Stimulated activated naive B cell treated with anti-CD40 and anti-IgM and Interleukin-4, amounts not matched to agents 10 μg/mL and 1 μg/mL and 100 μg/mL, for 72 hours (primary cell): ENCODE measurements at regions not wholly inside any gene's neighbourhood (a gene's known extent, or its start where the extent isn't known, plus 50 kb on each side); places are given as distances from the start of the nearest gene placed in this dataset.

ENCODE experiments used
- ATAC-seq, 2 donors: fragments of 150-1000 bp; cut with Tn5 transposase; replicated peaks; 2 replicates each; pipeline ENCODE4 v1.10.0; 2021; ENCODE audit warnings: moderate library complexity in 1 of 2
- DNase-seq: peaks from one replicate; pipeline ENCODE4 v3.0.0; 2021
- H3K27ac Mint-ChIP-seq: one replicate; pipeline ENCODE4 v1.8.0; 2022; ENCODE audit warnings: mild to moderate bottlenecking, mixed read lengths
- H3K27me3 Mint-ChIP-seq, 2 donors: one replicate each; pipeline ENCODE4 v1.8.0; 2022; ENCODE audit warnings: mixed read lengths in 2 of 2
- H3K36me3 Mint-ChIP-seq, 2 donors: one replicate each; pipeline ENCODE4 v1.8.0; 2022; ENCODE audit warnings: mixed read lengths in 2 of 2, mild to moderate bottlenecking in 1 of 2
- H3K4me1 Mint-ChIP-seq, 2 donors: one replicate each; pipeline ENCODE4 v1.8.0; 2022; ENCODE audit warnings: mixed read lengths in 2 of 2, mild to moderate bottlenecking in 1 of 2
- H3K4me3 Mint-ChIP-seq, 2 donors: one replicate each; pipeline ENCODE4 v1.8.0; 2022; ENCODE audit warnings: mild to moderate bottlenecking in 2 of 2, mixed read lengths in 2 of 2, moderate library complexity in 1 of 2
- H3K9me3 Mint-ChIP-seq, 2 donors: one replicate each; pipeline ENCODE4 v1.8.0; 2022; ENCODE audit warnings: mixed read lengths in 2 of 2, mild to moderate bottlenecking in 1 of 2

GRCh38 chr17:79183293-79184158 is 108.9 kb downstream of the ENGASE start:
- Mint-ChIP-seq H3K36me3 (no peaks in the 10 kb centered on the region), H3K4me3 (peak overlapping the region; percentile 71 to 78)

GRCh38 chr17:79183043-79183292 is 108.3 kb downstream of the ENGASE start:
- Mint-ChIP-seq H3K9me3 (no peaks in the 10 kb centered on the region), H3K36me3 (no peaks in the 10 kb centered on the region), H3K4me1 (peaks cover 5 to 12% of the 10 kb centered on the region in 2 donors), H3K27ac (no peak overlapping the region), H3K27me3 (peaks cover 62 to 63% of the 10 kb centered on the region in 2 donors), H3K4me3 (no peak overlapping the region)
- ATAC-seq (no peak), DNase-seq (no peak)

More at GRCh38 chr17:79183293-79184158, 108.9 kb downstream of the ENGASE start:
- ATAC-seq (peak; percentile 48 to 62), DNase-seq (no peak)
- no peaks in the 10 kb centered on the region for H3K9me3 Mint-ChIP-seq
- H3K27ac Mint-ChIP-seq = peak overlapping the region; percentile 75
- peaks cover 67 to 68% of the 10 kb centered on the region in 2 donors for H3K27me3 Mint-ChIP-seq
- H3K4me1 Mint-ChIP-seq = peaks cover 5 to 12% of the 10 kb centered on the region in 2 donors

GRCh38 chr17:79182176-79183042 is 107.8 kb downstream of the ENGASE start:
- H3K36me3 Mint-ChIP-seq = no peaks in the 10 kb centered on the region
- DNase-seq (no peak), ATAC-seq (no peak)
- no peaks in the 10 kb centered on the region for H3K9me3 Mint-ChIP-seq
- H3K27me3 Mint-ChIP-seq = peaks cover 58 to 59% of the 10 kb centered on the region in 2 donors
- no peak overlapping the region for H3K27ac Mint-ChIP-seq
- peaks cover 5 to 12% of the 10 kb centered on the region in 2 donors for H3K4me1 Mint-ChIP-seq
- H3K4me3 Mint-ChIP-seq = no peak overlapping the region

- Mint-ChIP-seq H3K4me1 (peaks cover 5 to 12% of the 10 kb centered on the region in 2 donors), H3K4me3 (no peak overlapping the region), H3K27me3 (peaks cover 40 to 48% of the 10 kb centered on the region in 2 donors), H3K27ac (no peak overlapping the region), H3K36me3 (no peaks in the 10 kb centered on the region), H3K9me3 (no peaks in the 10 kb centered on the region)
- DNase-seq = no peak
- ATAC-seq = no peak
Measured at GRCh38 chr17:79180358-79181005, 105.9 kb downstream of the ENGASE start.

- Mint-ChIP-seq H3K27me3 (peaks cover 33 to 36% of the 10 kb centered on the region in 2 donors), H3K27ac (no peak overlapping the region), H3K4me3 (no peak overlapping the region), H3K4me1 (peaks cover 5 to 12% of the 10 kb centered on the region in 2 donors), H3K36me3 (no peaks in the 10 kb centered on the region), H3K9me3 (no peaks in the 10 kb centered on the region)
- ATAC-seq = no peak
- no peak for DNase-seq
Measured at GRCh38 chr17:79179334-79179733, 104.7 kb downstream of the ENGASE start.

GRCh38 chr17:79177877-79178276 is 103.3 kb downstream of the ENGASE start:
- Mint-ChIP-seq H3K4me3 (no peak overlapping the region), H3K27ac (no peak overlapping the region), H3K4me1 (no peaks in the 10 kb centered on the region), H3K36me3 (no peaks in the 10 kb centered on the region), H3K9me3 (no peaks in the 10 kb centered on the region), H3K27me3 (peaks cover 20 to 24% of the 10 kb centered on the region in 2 donors)
- DNase-seq (no peak), ATAC-seq (no peak)

- ATAC-seq (no peak), DNase-seq (no peak)
- no peaks in the 10 kb centered on the region for H3K4me1 Mint-ChIP-seq
- H3K9me3 Mint-ChIP-seq = no peaks in the 10 kb centered on the region
- peaks cover 17 to 22% of the 10 kb centered on the region in 2 donors for H3K27me3 Mint-ChIP-seq
- no peaks in the 10 kb centered on the region for H3K36me3 Mint-ChIP-seq
- H3K4me3 Mint-ChIP-seq = no peak overlapping the region
- H3K27ac Mint-ChIP-seq = no peak overlapping the region
Measured at GRCh38 chr17:79176792-79177601, 102.4 kb downstream of the ENGASE start.

GRCh38 chr17:79174905-79175856 is 100.6 kb downstream of the ENGASE start:
- H3K4me1 Mint-ChIP-seq = no peaks in the 10 kb centered on the region
- no peak overlapping the region for H3K4me3 Mint-ChIP-seq
- ATAC-seq (no peak), DNase-seq (no peak)
- H3K27ac Mint-ChIP-seq = no peak overlapping the region
- H3K36me3 Mint-ChIP-seq = no peaks in the 10 kb centered on the region
- peaks cover 5 to 10% of the 10 kb centered on the region in 2 donors for H3K27me3 Mint-ChIP-seq
- H3K9me3 Mint-ChIP-seq = no peaks in the 10 kb centered on the region

- ATAC-seq = no peak
- no peak for DNase-seq
- no peak overlapping the region for H3K27ac Mint-ChIP-seq
- H3K4me3 Mint-ChIP-seq = no peak overlapping the region
- no peaks in the 10 kb centered on the region for H3K4me1 Mint-ChIP-seq
- no peaks in the 10 kb centered on the region for H3K9me3 Mint-ChIP-seq
- no peaks in the 10 kb centered on the region for H3K36me3 Mint-ChIP-seq
- peaks cover 11 to 15% of the 10 kb centered on the region in 2 donors for H3K27me3 Mint-ChIP-seq
Measured at GRCh38 chr17:79174193-79174765, 99.7 kb downstream of the ENGASE start.

GRCh38 chr17:79171188-79171587 is 96.6 kb downstream of the ENGASE start:
- no peak overlapping the region for H3K27ac Mint-ChIP-seq
- no peak overlapping the region for H3K4me3 Mint-ChIP-seq
- no peaks in the 10 kb centered on the region for H3K9me3 Mint-ChIP-seq
- peaks cover 6 to 21% of the 10 kb centered on the region in 2 donors for H3K27me3 Mint-ChIP-seq
- no peak for ATAC-seq
- H3K36me3 Mint-ChIP-seq = no peaks in the 10 kb centered on the region
- no peaks in the 10 kb centered on the region for H3K4me1 Mint-ChIP-seq
- DNase-seq = no peak

- Mint-ChIP-seq H3K4me1 (no peaks in the 10 kb centered on the region), H3K27me3 (peaks cover 6 to 29% of the 10 kb centered on the region in 2 donors), H3K4me3 (no peak overlapping the region), H3K36me3 (no peaks in the 10 kb centered on the region), H3K27ac (no peak overlapping the region), H3K9me3 (no peaks in the 10 kb centered on the region)
- ATAC-seq = no peak
- DNase-seq = no peak
Measured at GRCh38 chr17:79169861-79170260, 95.2 kb downstream of the ENGASE start.

GRCh38 chr17:79169366-79169765 is 94.7 kb downstream of the ENGASE start:
- ATAC-seq (no peak), DNase-seq (no peak)
- H3K36me3 Mint-ChIP-seq = no peaks in the 10 kb centered on the region
- no peaks in the 10 kb centered on the region for H3K9me3 Mint-ChIP-seq
- H3K4me3 Mint-ChIP-seq = no peak overlapping the region
- H3K27me3 Mint-ChIP-seq = peaks cover 6 to 29% of the 10 kb centered on the region in 2 donors
- no peaks in the 10 kb centered on the region for H3K4me1 Mint-ChIP-seq
- H3K27ac Mint-ChIP-seq = no peak overlapping the region
